ENCODE measurements at regions not wholly inside any gene's neighbourhood (a gene's known extent, or its start where the extent isn't known, plus 50 kb on each side); places are given as distances from the start of the nearest gene placed in this dataset.

DNA sequence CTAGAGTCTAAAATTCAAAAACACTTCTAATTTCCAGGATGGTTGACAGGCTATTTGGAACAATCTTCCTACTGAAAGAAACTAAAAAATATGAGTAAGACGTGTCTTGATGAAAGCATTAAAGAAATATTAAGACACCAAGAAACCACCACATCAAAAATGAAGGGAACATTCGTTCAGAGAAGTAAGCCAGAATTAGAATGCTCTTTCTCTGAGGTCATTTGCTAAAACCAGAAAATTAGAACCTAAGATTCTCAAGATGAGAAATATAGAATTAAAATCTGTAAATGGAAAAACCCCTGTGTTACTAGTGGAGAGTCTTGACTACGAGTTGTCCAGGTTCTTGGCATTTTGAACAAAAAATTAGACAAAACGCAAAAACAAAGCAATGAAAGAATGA is 54.8 kb upstream of the YWHAQ start:
- TF ChIP-seq, protein P1, sequence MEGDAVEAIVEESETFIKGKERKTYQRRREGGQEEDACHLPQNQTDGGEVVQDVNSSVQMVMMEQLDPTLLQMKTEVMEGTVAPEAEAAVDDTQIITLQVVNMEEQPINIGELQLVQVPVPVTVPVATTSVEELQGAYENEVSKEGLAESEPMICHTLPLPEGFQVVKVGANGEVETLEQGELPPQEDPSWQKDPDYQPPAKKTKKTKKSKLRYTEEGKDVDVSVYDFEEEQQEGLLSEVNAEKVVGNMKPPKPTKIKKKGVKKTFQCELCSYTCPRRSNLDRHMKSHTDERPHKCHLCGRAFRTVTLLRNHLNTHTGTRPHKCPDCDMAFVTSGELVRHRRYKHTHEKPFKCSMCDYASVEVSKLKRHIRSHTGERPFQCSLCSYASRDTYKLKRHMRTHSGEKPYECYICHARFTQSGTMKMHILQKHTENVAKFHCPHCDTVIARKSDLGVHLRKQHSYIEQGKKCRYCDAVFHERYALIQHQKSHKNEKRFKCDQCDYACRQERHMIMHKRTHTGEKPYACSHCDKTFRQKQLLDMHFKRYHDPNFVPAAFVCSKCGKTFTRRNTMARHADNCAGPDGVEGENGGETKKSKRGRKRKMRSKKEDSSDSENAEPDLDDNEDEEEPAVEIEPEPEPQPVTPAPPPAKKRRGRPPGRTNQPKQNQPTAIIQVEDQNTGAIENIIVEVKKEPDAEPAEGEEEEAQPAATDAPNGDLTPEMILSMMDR (IDR thresholded peaks at IDR 0.05; ENCODE audit: low read depth, low read length, poor library complexity, severe bottlenecking): no peak
- no peak for TF ChIP-seq EZH2phosphoT487 (IDR thresholded peaks at IDR 0.05; ENCODE audit: borderline replicate concordance, low read length)

Measured in DOHH2 (cell line).